NCI-H1436 (cell line): ENCODE measurements at regions not wholly inside any gene's neighbourhood (a gene's known extent, or its start where the extent isn't known, plus 50 kb on each side); places are given as distances from the start of the nearest gene placed in this dataset.

ENCODE experiments used
- DNase-seq: peaks from one replicate; lab custom pipeline; 2025; lab: John Stamatoyannopoulos, UW

GRCh38 chr2:144215207-144215606 is 304.7 kb downstream of the ZEB2 start:
- DNase-seq, result no peak

- DNase-seq, result no peak
Observed at GRCh38 chr2:144213797-144214196, 306.1 kb downstream of the ZEB2 start.

- DNase-seq, result no peak
Observed at GRCh38 chr2:144211826-144212225, 308.1 kb downstream of the ZEB2 start.

GRCh38 chr2:144211065-144211464 is 308.9 kb downstream of the ZEB2 start:
- no peak for DNase-seq

GRCh38 chr2:144210076-144210475 is 309.8 kb downstream of the ZEB2 start:
- DNase-seq, result no peak

- no peak for DNase-seq
Observed at GRCh38 chr2:144208924-144209323, 311.0 kb downstream of the ZEB2 start.

- DNase-seq, result no peak
Observed at GRCh38 chr2:144206019-144206418, 313.9 kb downstream of the ZEB2 start.

GRCh38 chr2:144201868-144202468 is 318.0 kb downstream of the ZEB2 start:
- no peak for DNase-seq

GRCh38 chr2:144201126-144201525 is 318.8 kb downstream of the ZEB2 start:
- DNase-seq, result no peak

- no peak for DNase-seq
Observed at GRCh38 chr2:144198116-144198515, 321.8 kb downstream of the ZEB2 start.

- DNase-seq, result no peak
Observed at GRCh38 chr2:144194326-144195071, 325.4 kb downstream of the ZEB2 start.

- no peak for DNase-seq
Observed at GRCh38 chr2:144190908-144191605, 328.9 kb downstream of the ZEB2 start.

- no peak for DNase-seq
Observed at GRCh38 chr2:144183727-144184126, 336.2 kb downstream of the ZEB2 start.

GRCh38 chr2:144181001-144181400 is 338.9 kb downstream of the ZEB2 start:
- DNase-seq, result no peak

GRCh38 chr2:144180131-144180530 is 339.8 kb downstream of the ZEB2 start:
- no peak for DNase-seq

- DNase-seq, result no peak
Observed at GRCh38 chr2:144170179-144170578, 349.7 kb downstream of the ZEB2 start.

GRCh38 chr2:144166743-144167142 is 353.2 kb downstream of the ZEB2 start:
- no peak for DNase-seq

- DNase-seq, result no peak
Observed at GRCh38 chr2:144165599-144166250, 354.2 kb downstream of the ZEB2 start.

GRCh38 chr2:144163592-144163991 is 356.3 kb downstream of the ZEB2 start:
- no peak for DNase-seq

- peak; percentile 27 for DNase-seq
Observed at GRCh38 chr2:144162652-144163051, 357.3 kb downstream of the ZEB2 start.

- DNase-seq, result no peak
Observed at GRCh38 chr2:144161061-144161460, 358.9 kb downstream of the ZEB2 start.

- no peak for DNase-seq
Observed at GRCh38 chr2:144159240-144159639, 360.7 kb downstream of the ZEB2 start.

- no peak for DNase-seq
Observed at GRCh38 chr2:144158096-144158495, 361.8 kb downstream of the ZEB2 start.
